ENCODE measurements at regions not wholly inside any gene's neighbourhood (a gene's known extent, or its start where the extent isn't known, plus 50 kb on each side); places are given as distances from the start of the nearest gene placed in this dataset.
"Not testable (repeated sequence)": the region's sequence is repeated elsewhere in the genome, so short reads cannot be mapped to it uniquely, and the experiment has no call there.

DNA sequence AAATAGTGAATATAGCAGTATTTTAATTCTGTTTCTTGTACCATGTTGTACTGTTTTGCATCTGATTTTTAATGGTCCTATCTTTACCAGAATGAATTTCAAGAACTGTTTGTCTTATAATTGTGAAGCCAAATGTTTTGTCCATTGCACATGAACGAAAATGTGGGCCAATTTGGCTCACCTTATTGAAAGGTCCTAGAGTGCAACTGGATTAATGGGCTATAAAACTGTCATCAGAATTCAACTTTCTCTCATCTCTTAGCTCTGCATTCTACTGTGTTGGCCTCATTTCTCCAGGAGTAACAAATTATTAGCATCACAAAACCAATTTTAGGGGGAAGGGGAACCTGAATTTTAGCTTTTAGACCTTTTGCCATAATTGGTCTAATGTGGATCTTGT is 179.4 kb upstream of the NUDT12 start:
- H3K4me3 Mint-ChIP-seq = no peak overlapping the region
- H3K9me3 Mint-ChIP-seq = peaks cover 11% of the 10 kb centered on the region
- no peaks in the 10 kb centered on the region for H3K27me3 Mint-ChIP-seq
- no peaks in the 10 kb centered on the region for H3K4me1 Mint-ChIP-seq
- no peak overlapping the region for H3K27ac Mint-ChIP-seq
- no peaks in the 10 kb centered on the region for H3K36me3 Mint-ChIP-seq (ENCODE audit: low read depth)
- ATAC-seq (no peak), DNase-seq (no peak)

DNA sequence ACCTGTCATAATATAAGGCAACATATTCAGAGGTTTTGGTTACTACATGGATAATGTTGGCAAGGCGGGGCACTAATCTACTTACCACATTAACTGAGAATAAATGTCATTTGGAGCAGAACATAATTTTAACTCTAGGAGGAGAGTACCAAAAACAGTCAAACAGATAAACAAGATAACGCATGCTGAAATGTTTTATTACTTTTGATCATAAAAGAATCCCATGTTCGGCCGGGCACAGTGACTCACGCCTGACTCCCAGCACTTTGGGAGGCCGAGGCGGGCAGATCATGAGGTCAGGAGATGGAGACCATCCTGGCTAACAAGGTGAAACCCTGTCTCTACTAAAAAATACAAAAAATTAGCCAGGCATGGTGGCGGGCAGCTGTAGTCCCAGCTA is 173.8 kb upstream of the NUDT12 start:
- not testable (repeated sequence) for H3K36me3 Mint-ChIP-seq (ENCODE audit: low read depth); H3K27ac Mint-ChIP-seq; H3K4me1 Mint-ChIP-seq; H3K27me3 Mint-ChIP-seq; H3K4me3 Mint-ChIP-seq; ATAC-seq; DNase-seq
- H3K9me3 Mint-ChIP-seq = peaks cover 11% of the 10 kb centered on the region

DNA sequence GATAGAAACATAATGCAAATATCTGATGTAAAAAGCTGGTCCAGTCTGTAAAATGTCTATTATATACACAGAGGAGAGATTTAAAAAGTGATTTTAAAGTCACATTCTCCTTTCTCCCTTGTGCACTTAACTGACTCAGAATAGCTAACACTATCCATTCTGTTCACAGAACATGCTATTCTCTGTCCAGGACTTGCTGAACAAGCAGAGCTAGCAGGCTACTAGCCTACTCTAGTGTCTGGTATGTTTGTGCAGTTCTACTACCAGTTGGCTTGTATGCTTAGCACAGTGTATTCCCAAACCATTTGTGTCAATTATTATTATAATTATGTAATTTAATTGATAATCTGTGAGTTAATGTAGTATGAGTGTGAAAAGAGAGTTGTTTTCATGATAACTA is 161.7 kb upstream of the NUDT12 start:
- Mint-ChIP-seq H3K27ac (no peak overlapping the region), H3K9me3 (peaks cover 15% of the 10 kb centered on the region), H3K27me3 (no peaks in the 10 kb centered on the region), H3K36me3 (ENCODE audit: low read depth) (no peaks in the 10 kb centered on the region), H3K4me3 (no peak overlapping the region), H3K4me1 (no peaks in the 10 kb centered on the region)
- DNase-seq = no peak
- no peak for ATAC-seq

DNA sequence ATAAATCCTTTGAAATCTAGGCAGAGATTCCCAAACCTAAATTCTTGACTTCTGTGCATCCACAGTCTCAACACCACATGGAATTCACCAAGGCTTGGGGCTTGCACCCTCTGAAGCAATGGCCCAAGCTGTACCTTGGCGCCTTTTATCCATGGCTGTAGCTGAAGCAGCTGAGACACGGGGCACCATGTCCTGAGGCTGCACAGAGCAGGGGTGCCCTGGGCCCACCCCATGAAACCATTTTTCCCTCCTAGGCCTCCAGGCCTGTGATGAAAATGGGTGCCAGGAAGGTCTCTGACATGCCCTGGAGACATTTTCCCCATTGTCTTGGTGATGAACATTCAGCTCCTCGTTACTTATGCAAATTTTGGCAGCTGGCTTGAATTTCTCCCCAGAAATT is 158.6 kb upstream of the NUDT12 start:
- H3K27me3 Mint-ChIP-seq = no peaks in the 10 kb centered on the region
- no peak overlapping the region for H3K27ac Mint-ChIP-seq
- H3K9me3 Mint-ChIP-seq = peaks cover 15% of the 10 kb centered on the region
- DNase-seq (no peak), ATAC-seq (no peak)
- no peaks in the 10 kb centered on the region for H3K4me1 Mint-ChIP-seq
- H3K4me3 Mint-ChIP-seq = no peak overlapping the region
- H3K36me3 Mint-ChIP-seq (ENCODE audit: low read depth) = no peaks in the 10 kb centered on the region

DNA sequence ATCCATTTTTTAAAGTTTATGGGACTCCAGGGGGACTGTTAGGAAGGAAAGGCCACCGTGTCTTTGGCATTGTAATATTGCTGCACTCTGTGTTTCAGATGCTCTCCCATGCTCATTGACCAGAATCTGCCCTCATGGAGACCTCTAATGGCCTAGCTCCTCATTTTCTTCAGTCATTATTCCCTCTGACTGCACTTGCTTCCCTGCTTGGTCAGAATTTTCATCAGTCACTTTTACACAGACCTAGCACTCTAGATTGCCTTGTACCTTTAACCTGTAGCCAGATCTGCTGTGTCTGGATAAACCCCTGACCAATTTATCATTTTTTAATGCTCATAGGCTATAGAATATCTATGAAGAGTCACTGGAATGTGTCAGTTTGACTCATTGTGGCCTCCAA is 155.5 kb upstream of the NUDT12 start:
- no peaks in the 10 kb centered on the region for H3K27me3 Mint-ChIP-seq
- H3K4me3 Mint-ChIP-seq = no peak overlapping the region
- DNase-seq (no peak), ATAC-seq (no peak)
- H3K4me1 Mint-ChIP-seq = no peaks in the 10 kb centered on the region
- no peak overlapping the region for H3K27ac Mint-ChIP-seq
- no peaks in the 10 kb centered on the region for H3K36me3 Mint-ChIP-seq (ENCODE audit: low read depth)
- H3K9me3 Mint-ChIP-seq = peaks cover 11% of the 10 kb centered on the region

DNA sequence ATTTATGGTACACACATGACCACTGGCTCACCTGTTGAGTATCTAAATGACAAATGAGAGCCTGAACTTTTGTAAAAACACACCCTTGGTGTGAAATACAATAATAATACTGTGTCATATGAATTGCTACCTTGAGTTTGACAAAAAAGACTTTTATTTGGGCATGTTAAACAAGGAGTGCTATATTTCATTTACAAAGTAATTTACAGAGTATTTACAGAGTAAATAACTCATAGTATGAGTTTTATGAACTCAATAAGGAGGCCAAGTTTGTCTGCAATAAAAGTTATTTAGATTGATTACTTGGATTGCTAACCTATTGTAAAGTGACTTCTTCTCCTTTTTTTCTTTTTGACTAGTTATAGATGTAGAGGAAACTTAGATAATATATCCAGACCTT is 146.0 kb upstream of the NUDT12 start:
- ATAC-seq (no peak), DNase-seq (no peak)
- H3K27ac Mint-ChIP-seq = no peak overlapping the region
- H3K36me3 Mint-ChIP-seq (ENCODE audit: low read depth) = no peaks in the 10 kb centered on the region
- no peak overlapping the region for H3K4me3 Mint-ChIP-seq
- H3K9me3 Mint-ChIP-seq = peaks cover 8% of the 10 kb centered on the region
- H3K27me3 Mint-ChIP-seq = no peaks in the 10 kb centered on the region
- H3K4me1 Mint-ChIP-seq = no peaks in the 10 kb centered on the region

DNA sequence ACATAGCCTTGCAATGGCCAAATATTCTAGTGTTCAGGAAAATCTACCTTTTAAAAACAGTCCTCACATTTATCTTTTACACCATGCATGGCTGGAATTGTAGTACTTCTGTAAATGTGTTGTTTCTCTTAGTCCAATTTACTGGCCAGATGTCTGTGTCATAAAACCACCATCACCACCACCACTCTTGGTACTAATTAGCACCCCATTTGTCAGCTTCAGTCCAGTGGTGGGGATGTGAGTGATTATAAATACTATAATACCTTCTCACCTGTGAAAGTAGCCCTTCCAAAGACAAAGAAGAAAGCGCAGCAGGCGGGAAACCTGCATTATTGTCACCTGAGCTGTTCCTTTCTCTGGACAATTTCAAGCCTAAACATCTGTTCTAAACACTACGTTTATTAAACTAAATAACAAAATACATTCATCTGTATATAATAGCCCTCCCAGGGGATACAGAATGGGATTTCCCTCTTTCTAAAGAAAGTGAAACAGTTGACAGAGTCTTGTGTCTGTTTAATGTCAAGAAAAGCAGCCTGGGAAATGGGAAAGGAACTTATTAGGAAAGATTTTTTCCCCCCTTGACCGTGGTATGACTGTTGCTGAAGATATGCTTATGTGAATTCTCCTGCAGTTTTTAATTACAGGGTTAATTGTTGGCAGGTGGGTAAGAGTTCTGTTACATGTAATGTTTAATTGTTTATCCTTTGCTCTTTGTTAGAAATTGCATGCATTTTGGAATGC is 144.5 kb upstream of the NUDT12 start:
- Mint-ChIP-seq H3K9me3 (peaks cover 8% of the 10 kb centered on the region), H3K36me3 (ENCODE audit: low read depth) (no peaks in the 10 kb centered on the region), H3K4me1 (no peaks in the 10 kb centered on the region), H3K27me3 (no peaks in the 10 kb centered on the region), H3K27ac (no peak overlapping the region), H3K4me3 (no peak overlapping the region)
- DNase-seq = no peak
- ATAC-seq = no peak

DNA sequence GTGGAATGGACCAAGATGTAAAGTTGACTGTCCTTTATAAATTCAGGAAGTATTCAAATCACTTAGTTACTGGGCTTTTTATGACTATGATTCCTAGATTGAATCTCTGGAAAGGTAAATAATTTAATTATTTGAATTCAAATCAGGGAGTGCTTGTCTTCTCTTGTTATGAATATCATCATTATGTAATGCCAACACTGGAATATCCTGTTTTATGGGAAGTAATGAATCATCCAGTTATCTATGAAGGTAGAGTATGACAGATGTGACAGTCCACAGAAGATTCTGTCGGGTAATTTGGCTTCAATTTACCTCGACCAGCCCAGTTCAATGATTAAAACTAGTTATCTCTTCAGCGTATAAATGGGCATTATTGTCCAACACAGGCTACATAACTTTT is 141.0 kb upstream of the NUDT12 start:
- Mint-ChIP-seq H3K36me3 (ENCODE audit: low read depth) (no peaks in the 10 kb centered on the region), H3K4me1 (no peaks in the 10 kb centered on the region), H3K27ac (no peak overlapping the region), H3K9me3 (no peaks in the 10 kb centered on the region), H3K27me3 (no peaks in the 10 kb centered on the region), H3K4me3 (no peak overlapping the region)
- no peak for DNase-seq
- no peak for ATAC-seq

DNA sequence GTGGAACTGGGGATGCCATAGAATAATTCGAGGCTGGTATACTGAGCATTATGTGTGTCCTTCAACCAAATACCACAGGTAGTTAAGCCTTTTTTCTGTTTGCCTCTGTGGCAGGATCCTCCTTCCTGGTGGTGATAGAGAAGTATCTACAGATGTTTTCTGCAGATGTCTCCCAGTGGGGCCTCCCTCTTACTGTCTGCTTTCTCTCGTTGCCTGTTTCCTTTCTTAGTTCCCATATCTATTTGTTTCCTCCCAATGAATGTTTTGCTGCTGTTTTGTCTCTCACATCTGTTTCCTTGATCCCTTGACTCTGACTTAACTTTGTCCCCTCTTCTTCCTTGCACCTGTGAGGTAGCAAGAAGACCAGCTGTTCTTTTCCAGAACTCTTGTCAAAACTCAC is 130.9 kb upstream of the NUDT12 start:
- DNase-seq = no peak
- Mint-ChIP-seq H3K27me3 (no peaks in the 10 kb centered on the region), H3K9me3 (peaks cover 2% of the 10 kb centered on the region), H3K4me3 (no peak overlapping the region), H3K36me3 (ENCODE audit: low read depth) (no peaks in the 10 kb centered on the region), H3K27ac (no peak overlapping the region), H3K4me1 (no peaks in the 10 kb centered on the region)
- ATAC-seq = no peak

DNA sequence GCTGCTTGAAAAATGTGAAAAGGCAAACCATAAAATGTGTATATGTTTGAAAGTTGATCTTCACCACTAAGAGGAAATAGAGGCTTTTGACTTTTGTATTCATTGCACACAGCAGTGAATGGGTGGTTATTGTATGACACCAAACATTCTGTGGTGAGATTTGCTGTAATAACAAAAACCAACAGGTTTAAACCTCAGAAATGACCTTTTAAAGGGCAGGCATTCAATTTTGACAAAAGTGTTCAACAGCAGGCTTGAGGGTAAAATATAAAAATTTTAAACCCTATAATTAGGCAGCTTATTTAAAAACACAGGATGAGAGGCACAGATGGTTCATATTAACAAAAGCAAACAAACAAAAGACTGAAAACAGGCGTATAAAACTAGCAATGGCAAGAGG is 128.1 kb upstream of the NUDT12 start:
- no peak for DNase-seq
- H3K36me3 Mint-ChIP-seq (ENCODE audit: low read depth) = no peaks in the 10 kb centered on the region
- no peak overlapping the region for H3K27ac Mint-ChIP-seq
- no peaks in the 10 kb centered on the region for H3K27me3 Mint-ChIP-seq
- no peak overlapping the region for H3K4me3 Mint-ChIP-seq
- no peak for ATAC-seq
- no peaks in the 10 kb centered on the region for H3K4me1 Mint-ChIP-seq
- H3K9me3 Mint-ChIP-seq = peaks cover 3% of the 10 kb centered on the region

DNA sequence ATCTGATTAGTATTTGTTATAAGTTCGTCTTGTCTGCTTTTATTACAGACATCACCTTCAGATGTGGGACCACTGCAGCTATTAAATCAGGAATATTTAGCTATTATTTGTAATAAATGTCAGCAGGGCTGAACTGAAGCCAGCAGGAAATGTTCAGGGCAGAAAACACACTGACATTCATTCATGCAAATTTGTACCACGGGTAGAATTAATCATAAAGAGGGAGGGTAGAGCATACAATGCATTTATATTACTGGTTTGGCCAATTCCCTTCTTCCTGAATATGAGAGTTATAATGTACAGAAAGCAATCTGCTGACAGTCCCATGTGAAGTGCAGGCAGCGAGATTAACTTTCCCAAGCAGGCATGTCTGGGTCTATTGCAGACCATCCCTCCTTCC is 117.3 kb upstream of the NUDT12 start:
- no peaks in the 10 kb centered on the region for H3K27me3 Mint-ChIP-seq
- H3K4me3 Mint-ChIP-seq = no peak overlapping the region
- H3K27ac Mint-ChIP-seq = no peak overlapping the region

DNA sequence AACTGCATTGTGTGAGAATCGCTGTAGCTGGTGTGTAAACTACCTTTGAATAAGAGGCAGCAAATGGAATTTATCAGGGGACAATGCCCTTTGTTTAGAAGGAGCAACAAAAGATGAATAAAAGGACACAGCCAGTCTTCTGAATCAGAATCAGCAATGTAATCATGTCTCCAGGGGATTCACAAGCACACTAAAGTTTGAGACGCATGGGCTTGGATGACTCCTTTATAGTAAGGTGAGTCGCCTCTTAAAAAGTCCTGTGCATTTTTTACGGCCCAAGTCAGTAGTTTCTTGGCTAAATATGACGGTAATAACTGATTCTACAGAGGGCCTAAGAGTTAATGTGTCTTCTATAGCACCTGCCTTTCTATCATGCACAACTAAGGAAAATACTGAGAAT is 113.6 kb upstream of the NUDT12 start:
- not testable (repeated sequence) for H3K27me3 Mint-ChIP-seq; H3K4me3 Mint-ChIP-seq; H3K9me3 Mint-ChIP-seq; DNase-seq; H3K36me3 Mint-ChIP-seq (ENCODE audit: low read depth); H3K4me1 Mint-ChIP-seq; H3K27ac Mint-ChIP-seq; ATAC-seq

More for the DNA sequence above, 117.3 kb upstream of the NUDT12 start:
- no peak for ATAC-seq
- H3K4me1 Mint-ChIP-seq = no peaks in the 10 kb centered on the region
- peaks cover 3% of the 10 kb centered on the region for H3K9me3 Mint-ChIP-seq
- no peak for DNase-seq
- no peaks in the 10 kb centered on the region for H3K36me3 Mint-ChIP-seq (ENCODE audit: low read depth)

DNA sequence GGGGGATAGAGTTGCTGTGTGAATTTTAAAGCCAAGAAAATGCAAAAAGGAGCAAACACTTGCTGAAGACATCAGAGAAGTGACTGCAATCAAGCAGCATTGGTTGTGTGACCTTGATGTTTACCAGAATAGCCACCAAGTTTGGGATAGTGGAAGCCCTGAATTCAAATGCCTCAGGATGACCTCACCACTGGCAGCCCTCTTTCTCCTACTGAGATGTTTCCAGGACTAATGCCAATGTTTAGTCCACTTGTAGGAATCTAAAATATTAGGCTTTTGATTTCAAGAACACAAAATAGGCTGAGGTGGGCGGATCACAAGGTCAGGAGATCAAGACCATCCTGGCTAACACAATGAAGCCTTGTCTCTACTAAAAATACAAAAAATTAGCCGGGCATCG is 112.2 kb upstream of the NUDT12 start:
- ATAC-seq (no peak), DNase-seq (no peak)
- Mint-ChIP-seq H3K9me3 (no peaks in the 10 kb centered on the region), H3K36me3 (ENCODE audit: low read depth) (no peaks in the 10 kb centered on the region), H3K27ac (no peak overlapping the region), H3K4me3 (no peak overlapping the region), H3K27me3 (no peaks in the 10 kb centered on the region), H3K4me1 (no peaks in the 10 kb centered on the region)

DNA sequence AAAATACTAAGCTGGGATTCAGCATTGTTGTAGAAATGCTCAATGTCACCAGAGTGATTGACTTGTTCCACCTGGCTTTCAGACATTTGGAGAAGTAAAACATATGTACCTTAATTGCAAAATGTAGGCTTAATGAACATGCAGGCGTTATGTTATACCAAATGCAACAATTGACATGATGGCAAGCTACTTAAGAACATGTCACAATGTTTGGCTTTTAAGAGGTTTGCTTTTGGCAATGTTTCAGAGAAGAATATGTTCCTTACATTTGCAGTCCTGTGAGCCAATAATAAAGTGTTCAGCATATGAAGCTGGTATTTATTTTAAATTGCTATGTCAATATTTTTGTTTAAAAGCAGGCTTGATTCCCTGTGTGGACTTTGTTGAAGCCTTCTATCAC is 111.7 kb upstream of the NUDT12 start:
- no peaks in the 10 kb centered on the region for H3K36me3 Mint-ChIP-seq (ENCODE audit: low read depth)
- no peaks in the 10 kb centered on the region for H3K9me3 Mint-ChIP-seq
- H3K4me1 Mint-ChIP-seq = no peaks in the 10 kb centered on the region
- no peak overlapping the region for H3K4me3 Mint-ChIP-seq
- no peaks in the 10 kb centered on the region for H3K27me3 Mint-ChIP-seq
- no peak for ATAC-seq
- DNase-seq = no peak
- H3K27ac Mint-ChIP-seq = no peak overlapping the region

DNA sequence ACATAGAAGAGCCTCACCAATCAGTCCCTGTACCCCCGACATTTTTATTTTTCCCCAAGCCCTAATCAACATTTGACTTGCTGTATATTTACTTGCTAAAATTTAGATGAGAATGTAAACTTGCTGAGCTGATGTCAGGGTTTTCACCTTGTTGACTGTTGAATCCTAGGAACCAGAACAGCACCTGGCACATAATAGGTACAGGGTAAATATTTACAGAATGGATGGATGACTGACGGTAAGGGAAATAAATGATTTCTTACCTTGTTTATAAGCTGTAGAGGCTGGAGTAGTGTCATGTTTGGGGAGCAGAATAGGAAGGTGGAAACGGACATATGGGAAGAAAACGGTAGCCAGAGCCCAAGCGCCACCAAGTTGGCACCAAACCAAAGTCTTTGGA is 107.0 kb upstream of the NUDT12 start:
- H3K4me1 Mint-ChIP-seq = no peaks in the 10 kb centered on the region
- no peak overlapping the region for H3K27ac Mint-ChIP-seq
- no peak for DNase-seq
- H3K4me3 Mint-ChIP-seq = no peak overlapping the region
- peaks cover under 1% of the 10 kb centered on the region for H3K9me3 Mint-ChIP-seq
- H3K27me3 Mint-ChIP-seq = no peaks in the 10 kb centered on the region
- no peak for ATAC-seq
- H3K36me3 Mint-ChIP-seq (ENCODE audit: low read depth) = no peaks in the 10 kb centered on the region

DNA sequence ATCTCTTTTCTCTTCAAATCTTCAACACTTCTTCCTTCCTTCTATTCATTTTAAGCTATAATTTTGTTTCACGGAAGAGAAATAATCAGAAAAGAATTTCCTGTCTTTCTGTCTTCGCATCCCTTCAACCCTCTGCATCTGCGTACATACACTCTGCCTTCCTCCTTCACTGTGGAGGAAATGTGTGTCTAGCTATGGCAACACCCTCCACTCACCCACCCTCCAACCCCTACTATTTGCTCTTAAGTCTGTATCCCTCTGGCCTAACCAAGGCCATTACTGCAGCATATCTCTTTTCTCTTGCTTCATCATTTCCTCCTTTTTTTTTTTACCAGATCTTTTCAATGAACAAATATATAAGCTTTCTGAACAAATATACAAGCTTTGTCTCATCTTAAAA is 105.7 kb upstream of the NUDT12 start:
- Mint-ChIP-seq H3K27ac (no peak overlapping the region), H3K36me3 (ENCODE audit: low read depth) (no peaks in the 10 kb centered on the region), H3K27me3 (no peaks in the 10 kb centered on the region), H3K4me3 (no peak overlapping the region), H3K9me3 (peaks cover 7% of the 10 kb centered on the region), H3K4me1 (no peaks in the 10 kb centered on the region)
- DNase-seq (no peak), ATAC-seq (no peak)

Measured in activated naive CD8-positive, alpha-beta T cell treated with anti-CD3 and anti-CD28 coated beads, Interleukin-2, amount 50 U/mL, for 24 hours (primary cell).